RKO (cell line): ENCODE measurements at regions not wholly inside any gene's neighbourhood (a gene's known extent, or its start where the extent isn't known, plus 50 kb on each side); places are given as distances from the start of the nearest gene placed in this dataset.

Source experiments
- DNase-seq: peaks from one replicate; pipeline ENCODE4 v3.0.0-alpha.2; 2016; ENCODE audit warnings: low spot score

DNA sequence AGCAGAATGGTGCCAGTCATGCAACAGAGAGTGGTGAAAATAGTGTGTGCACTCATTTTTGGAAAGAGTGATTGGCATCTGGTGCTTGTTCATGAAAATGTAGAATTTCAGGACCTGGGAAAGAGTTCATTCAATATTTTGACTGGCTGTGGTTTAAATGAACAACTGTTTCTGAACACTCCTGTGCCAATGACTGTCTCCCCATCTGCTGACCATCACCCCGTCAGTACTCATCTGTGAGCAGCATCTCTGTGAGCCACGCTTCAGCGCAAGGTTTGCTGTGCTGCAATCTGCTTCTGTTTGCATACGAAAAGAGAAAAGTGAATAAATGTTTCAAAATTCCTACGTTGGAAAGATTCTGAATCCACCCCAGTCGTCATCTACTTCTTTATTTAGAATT is 77.9 kb upstream of the RUNX1 start:
- no peak for DNase-seq

DNA sequence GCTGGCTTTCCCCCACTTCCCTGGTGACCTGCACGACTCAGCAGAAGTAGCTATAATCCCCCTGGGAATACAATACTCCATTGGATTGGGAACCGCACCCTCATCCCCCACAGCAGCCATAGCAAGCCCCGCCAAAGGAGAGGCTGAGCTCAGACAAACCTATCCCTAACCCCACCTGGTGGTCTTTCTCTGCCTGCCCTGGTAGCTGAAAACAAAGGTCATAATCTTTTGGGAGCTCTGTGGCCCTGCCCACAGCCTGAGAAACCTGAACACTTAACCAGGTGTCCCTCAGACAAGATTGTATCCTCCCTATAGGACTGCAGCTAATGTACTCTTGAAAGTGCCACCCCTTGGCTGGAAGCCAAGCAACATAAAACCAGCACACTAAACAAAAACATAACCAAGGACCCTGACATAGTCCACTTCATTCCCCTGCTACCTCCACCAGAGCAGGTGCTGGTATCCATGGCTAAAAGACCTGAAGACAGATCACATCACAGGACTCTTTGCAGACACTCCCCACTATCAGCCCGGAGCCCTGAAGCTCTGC is 71.6 kb upstream of the RUNX1 start:
- DNase-seq, result no peak

DNA sequence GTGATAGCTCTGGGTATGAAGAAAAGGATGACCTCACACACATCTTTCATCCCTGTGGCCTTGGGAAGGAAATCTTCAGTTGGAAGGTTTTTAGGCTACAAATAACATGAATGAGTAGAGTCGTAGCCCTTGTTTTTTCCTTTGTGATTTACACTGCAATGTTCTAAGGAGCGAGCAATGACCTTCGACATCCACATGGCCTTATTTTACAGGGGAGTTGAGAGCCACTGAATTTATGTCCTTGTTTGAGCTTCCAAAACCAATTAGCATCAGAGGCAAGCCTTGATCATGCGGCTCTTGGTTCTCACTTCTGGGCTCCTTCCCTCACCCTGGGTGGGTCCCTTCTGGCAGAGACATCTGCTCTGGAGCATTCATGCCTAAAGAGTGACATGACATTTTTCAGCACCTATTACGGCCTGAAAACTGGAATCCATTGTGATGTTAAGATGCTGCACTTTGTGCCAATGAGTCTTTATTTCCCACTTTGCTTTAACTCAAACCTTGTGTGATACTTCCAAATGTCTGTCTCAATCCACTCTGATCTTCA is 70.5 kb upstream of the RUNX1 start:
- DNase-seq, result no peak

DNA sequence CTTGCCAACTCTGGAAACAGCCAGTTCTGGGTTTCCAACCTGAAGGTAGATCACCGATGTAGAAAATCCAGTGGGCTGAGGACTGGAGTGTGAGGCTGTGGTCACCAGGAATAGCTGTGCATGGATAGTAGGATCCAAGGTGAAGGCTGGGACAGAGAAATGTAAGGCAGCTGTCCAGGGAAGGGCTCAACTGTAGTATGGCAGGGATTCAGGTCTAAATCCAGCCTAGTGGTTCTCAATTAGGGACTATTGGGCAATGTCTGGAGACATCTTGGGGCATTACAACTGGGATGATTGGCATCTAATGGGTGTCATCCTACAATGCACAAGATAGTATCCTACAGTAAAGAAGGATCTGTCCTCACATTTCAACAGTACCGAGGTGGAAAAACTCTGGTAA is 67.7 kb upstream of the RUNX1 start:
- DNase-seq, result no peak

DNA sequence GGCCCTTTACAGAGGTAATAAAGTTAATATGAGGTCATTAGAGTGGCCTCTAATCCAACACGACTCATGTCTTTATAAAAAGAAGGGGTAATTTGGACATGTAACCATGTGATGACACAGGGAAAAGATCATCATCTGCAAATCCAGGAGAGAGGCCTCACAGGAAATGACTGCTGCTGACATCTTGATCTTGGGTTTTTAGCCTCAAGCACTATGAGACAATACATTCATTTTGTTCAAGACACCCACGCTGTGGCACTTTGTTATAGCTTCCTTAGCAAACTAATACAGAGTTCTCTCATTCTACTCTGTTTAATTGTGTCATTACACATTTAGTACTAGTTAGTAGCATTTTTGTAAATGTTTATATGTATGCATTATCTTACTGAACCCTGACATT is 64.0 kb upstream of the RUNX1 start:
- DNase-seq, result peak; percentile 8

DNA sequence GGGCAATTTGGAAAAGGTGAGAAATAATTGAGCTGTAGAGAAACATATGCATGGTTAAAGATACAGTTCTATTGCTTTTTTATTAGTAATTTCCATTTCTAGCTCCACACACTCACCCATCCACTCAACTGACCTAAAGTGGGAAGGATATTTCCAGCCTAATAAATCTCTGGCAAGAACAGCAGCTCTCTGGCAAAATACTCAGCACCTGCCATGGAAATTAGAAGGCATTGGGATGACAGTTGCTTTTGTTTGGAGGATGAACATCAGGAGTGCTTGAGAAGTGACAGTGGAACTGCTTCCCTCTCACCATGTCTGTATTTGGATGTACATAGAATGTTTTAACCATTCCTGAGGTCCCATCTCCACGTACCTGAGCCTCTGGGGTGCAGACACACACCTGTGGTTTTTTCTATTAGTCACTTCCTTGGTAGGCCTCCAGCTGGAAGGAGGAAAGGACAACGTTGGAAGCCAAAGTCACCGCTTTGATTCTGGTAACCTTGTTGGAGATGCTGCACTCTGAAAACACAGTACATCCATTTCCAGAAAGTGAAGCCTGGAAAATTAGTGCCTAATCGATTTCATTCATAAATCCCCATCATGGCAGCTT is 62.3 kb upstream of the RUNX1 start:
- no peak for DNase-seq

DNA sequence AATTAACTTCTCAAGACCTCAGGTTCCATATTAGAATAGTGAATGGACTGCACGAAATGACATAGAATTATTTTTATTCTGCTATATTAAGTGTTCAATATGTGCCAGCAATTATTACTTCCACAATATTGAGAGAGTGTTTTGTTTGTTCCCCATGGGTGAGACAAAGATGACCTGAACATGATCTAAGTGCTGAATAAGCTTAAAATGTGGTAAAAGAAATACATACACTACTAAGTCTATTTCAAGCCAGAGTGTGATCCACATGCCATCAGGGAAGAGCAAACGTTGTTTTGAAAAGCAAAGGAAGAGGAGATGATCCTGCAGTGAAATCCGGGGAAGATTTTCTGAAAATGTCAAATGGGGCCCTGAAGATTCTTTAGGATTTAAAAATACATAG is 59.8 kb upstream of the RUNX1 start:
- no peak for DNase-seq

DNA sequence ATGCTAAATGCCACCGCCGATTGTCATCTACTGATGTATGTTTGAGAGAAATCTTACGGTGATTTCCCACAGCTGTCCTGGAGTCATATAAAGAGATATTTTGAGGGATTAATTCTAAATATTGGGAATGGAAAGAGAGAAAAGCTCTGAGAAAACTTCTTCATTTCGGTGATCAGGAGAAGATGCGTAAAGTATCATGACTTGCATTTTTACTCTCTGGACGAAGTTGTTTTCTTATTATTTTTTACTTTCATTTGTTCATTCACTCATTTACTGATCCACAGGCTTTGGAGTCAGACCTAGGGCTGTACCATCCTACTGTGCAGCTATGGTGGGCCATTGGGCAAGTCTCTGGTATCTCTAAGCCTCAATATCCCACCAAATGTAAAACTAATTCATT is 58.4 kb upstream of the RUNX1 start:
- DNase-seq, result no peak

DNA sequence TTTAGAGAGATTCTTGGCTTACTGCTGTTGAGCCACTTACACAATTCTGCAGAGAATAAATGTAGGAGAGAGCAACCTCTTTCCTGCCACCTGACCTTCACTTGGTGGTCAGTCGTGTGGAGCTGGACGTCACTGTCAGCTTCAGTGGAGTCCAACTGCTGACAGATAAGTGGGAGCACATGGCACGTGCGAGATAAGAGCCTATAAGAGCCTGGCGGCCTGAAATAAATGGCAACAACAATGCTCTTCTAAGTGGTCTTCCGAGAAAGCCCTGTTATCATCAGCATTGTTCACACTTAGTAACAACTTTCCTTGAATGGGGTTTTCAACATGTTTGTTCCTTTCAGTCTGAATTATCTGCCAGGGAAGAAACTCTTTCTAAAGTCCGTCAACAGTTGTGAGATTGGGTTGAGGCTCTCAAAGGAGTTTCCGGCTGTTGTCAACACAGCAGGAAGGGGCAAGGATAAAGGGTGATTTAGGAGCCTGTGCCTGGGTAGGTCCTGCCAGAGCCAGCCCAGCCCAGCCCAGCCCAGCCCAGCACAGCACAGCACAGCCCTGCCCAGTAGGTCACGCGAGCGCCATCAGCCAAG is 57.2 kb upstream of the RUNX1 start:
- no peak for DNase-seq

DNA sequence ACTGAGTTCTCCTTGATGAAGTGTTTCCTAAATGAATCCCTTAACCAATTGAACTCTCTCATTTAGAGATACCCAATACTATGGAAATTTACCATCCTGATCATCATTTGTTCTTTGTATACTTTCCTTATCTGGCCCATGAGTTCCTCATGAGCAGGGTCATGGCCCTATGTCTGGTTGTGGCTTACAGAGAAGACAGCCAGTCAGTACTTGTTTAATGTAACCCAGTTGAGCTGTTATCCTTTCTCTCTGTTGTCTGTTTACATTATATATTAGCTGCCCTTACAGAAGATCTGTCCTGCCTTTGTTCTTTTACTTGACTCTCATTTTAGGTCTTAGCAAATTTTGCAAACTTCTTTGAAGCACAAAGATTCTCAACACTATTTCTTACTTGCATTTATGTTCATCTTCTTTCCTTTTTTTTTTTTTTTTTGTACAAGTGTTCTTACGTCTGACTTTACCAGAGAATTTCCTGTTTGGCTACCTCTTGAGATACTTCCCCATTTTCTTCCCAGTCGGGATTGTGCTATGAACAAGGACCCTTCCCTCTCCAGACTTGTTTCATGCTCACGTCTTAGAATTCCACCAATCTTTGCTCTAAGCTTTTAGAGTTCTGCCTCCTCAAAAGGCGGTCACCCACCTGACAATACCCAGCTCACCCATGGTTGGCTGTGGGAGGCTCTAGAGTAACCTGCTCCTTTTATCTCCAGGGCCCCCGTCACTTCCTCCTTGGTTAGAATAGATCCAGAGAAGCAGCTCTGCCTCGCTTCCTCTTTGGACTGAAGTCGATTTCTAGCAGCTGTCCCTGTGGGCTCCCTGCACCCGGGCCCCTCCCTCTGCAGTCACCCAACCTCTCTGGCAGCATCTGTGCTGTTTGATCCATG is 53.6 kb upstream of the RUNX1 start:
- DNase-seq, result no peak

DNA sequence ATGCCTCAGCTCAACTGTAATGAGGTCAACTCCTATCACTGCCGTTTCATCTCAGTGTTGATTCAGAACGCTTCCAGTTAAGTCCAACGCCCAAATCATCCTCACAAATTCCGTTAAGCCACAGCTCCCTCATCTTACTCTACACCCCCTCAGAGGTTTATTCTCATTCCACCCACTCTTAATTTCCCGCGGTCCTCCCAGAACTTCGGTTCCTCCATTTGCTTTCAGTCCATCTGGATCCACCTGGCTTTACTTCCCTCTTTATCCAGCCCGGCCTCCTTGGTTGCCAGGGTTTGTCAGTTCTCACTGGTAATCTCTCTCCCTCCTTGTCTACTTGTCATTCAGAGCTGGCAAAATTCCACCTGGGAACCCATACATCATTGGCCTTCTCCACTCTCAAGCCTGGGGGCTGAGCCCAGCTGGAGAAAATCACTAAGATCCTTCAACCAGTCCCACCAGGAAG is 51.3 kb upstream of the RUNX1 start:
- DNase-seq, result no peak

DNA sequence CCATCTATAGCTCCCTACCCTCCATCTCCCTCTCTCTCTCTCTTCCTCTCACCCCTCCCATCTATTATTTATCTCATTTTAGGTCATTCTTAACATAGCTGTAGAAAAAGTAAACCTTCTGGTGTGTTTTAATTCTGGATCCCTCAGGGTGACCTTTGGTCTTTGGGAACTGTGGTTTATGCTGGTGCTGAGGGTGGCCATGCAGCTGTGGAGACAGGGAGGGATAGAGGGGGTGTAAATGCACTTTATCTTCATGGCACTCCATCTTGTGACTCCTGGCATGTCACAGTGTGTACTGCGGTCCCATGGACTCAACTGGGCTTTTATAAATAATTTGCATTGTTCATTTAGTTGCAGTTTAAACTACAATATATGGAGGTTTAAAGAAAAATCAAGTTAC is 50.2 kb upstream of the RUNX1 start:
- no peak for DNase-seq
